ENCODE measurements at regions not wholly inside any gene's neighbourhood (a gene's known extent, or its start where the extent isn't known, plus 50 kb on each side); places are given as distances from the start of the nearest gene placed in this dataset.

DNA sequence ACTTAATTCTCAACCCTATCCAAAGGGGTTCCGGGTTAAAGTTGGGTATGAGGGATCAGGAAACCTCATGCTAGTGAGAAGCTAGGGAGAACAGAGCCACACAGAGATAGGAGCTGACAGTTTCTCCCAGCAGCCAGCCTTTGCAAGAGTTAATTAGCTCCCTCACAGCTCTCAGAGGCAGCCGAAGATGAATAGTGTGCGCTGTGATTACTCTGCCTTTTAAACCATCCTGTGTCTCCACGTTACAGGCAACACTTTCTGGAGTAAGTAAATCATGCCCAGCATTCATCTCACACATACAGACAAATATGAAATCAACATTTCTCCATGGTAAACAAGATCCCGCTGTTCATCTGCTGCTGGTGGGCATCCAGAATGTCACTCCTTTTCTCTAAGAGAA, 429.6 kb downstream of the INSC start:
- Histone ChIP-seq H2BK15ac (ENCODE audit: low read depth, low read length) (no peak overlapping the region), H4K5ac (ENCODE audit: insufficient read length, low read depth, low read length) (no peak overlapping the region), H3K18ac (ENCODE audit: insufficient read length, low read depth, low read length) (no peak overlapping the region), H3K27ac (ENCODE audit: insufficient read length, low read depth, low read length) (no peak overlapping the region), H3K4ac (ENCODE audit: low read depth, low read length) (no peak overlapping the region), H2BK20ac (ENCODE audit: low read depth, low read length, poor library complexity, severe bottlenecking) (no peak overlapping the region), H3K56ac (ENCODE audit: insufficient read length, low read depth, low read length) (no peak overlapping the region), H2BK12ac (ENCODE audit: insufficient read length, low read depth, low read length) (no peak overlapping the region), H4K91ac (ENCODE audit: insufficient read length, low read depth, low read length) (no peak overlapping the region), H4K8ac (replicated peaks; ENCODE audit: insufficient read length, low read depth, low read length) (no peak overlapping the region), H2AFZ (ENCODE audit: low read length) (no peak overlapping the region), H3K9me3 (ENCODE audit: control insufficient read depth, low read depth, low read length) (no peaks in the 10 kb centered on the region), H3K79me2 (ENCODE audit: insufficient read depth, low read length) (no peaks in the 10 kb centered on the region), H2BK5ac (ENCODE audit: insufficient read length, low read length) (no peak overlapping the region), H3K4me2 (ENCODE audit: insufficient read depth, insufficient read length, low read length) (no peak overlapping the region), H2BK120ac (ENCODE audit: low read depth, low read length, poor library complexity, severe bottlenecking) (no peak overlapping the region), H3K23ac (ENCODE audit: insufficient read length, low read depth, low read length) (no peak overlapping the region), H3K4me1 (ENCODE audit: insufficient read depth, low read length) (no peaks in the 10 kb centered on the region; the same call in 1 of the 2 replicates), H3K9ac (ENCODE audit: extremely low read depth, insufficient read length, low read length) (no peak overlapping the region), H3K79me1 (ENCODE audit: insufficient read depth, low read depth, low read length, poor library complexity, severe bottlenecking) (no peaks in the 10 kb centered on the region), H3T11ph (ENCODE audit: low read length) (no peak overlapping the region), H3K23me2 (ENCODE audit: insufficient read length, low read depth, low read length, poor library complexity, severe bottlenecking) (no peaks in the 10 kb centered on the region), H3K14ac (ENCODE audit: insufficient read depth, low read length) (no peak overlapping the region), H3K27me3 (ENCODE audit: insufficient read depth, low read length) (no peaks in the 10 kb centered on the region), H4K20me1 (ENCODE audit: control insufficient read depth, insufficient read depth, insufficient read length) (no peaks in the 10 kb centered on the region), H2AK5ac (ENCODE audit: insufficient read length, low read length) (no peak overlapping the region)
- Mint-ChIP-seq H3K4me1 (peaks cover 24 to 25% of the 10 kb centered on the region in 2 experiments), H3K4me3 (no peak overlapping the region), H3K9me3 (no peaks in the 10 kb centered on the region), H3K27me3 (ENCODE audit: low read depth) (no peaks in the 10 kb centered on the region), H3K36me3 (ENCODE audit: insufficient read depth in 1 of 3, low read depth in 3 of 3) (peaks cover 0 to 3% (median 0%) of the 10 kb centered on the region in 3 experiments; a peak in 1 of 7 replicates), H3K27ac (no peak overlapping the region)
- TF ChIP-seq, protein P1, sequence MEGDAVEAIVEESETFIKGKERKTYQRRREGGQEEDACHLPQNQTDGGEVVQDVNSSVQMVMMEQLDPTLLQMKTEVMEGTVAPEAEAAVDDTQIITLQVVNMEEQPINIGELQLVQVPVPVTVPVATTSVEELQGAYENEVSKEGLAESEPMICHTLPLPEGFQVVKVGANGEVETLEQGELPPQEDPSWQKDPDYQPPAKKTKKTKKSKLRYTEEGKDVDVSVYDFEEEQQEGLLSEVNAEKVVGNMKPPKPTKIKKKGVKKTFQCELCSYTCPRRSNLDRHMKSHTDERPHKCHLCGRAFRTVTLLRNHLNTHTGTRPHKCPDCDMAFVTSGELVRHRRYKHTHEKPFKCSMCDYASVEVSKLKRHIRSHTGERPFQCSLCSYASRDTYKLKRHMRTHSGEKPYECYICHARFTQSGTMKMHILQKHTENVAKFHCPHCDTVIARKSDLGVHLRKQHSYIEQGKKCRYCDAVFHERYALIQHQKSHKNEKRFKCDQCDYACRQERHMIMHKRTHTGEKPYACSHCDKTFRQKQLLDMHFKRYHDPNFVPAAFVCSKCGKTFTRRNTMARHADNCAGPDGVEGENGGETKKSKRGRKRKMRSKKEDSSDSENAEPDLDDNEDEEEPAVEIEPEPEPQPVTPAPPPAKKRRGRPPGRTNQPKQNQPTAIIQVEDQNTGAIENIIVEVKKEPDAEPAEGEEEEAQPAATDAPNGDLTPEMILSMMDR (conservative IDR thresholded peaks at IDR 0.05): no peak
- no peak for DNase-seq
- WGBS (ENCODE audit: extremely low coverage, insufficient read length, low lambda C conversion rate): no CpG with 5 or more reads among the region's 5 CpGs

All from H9 (cell line).